DMS153 (cell line): ENCODE measurements at regions not wholly inside any gene's neighbourhood (a gene's known extent, or its start where the extent isn't known, plus 50 kb on each side); places are given as distances from the start of the nearest gene placed in this dataset.
"Not testable (repeated sequence)": the region's sequence is repeated elsewhere in the genome, so short reads cannot be mapped to it uniquely, and the experiment has no call there.

Experiments
- DNase-seq: peaks from one replicate; lab custom pipeline; 2025; lab: John Stamatoyannopoulos, UW

GRCh38 chr4:29708473-29708872, 1011.7 kb upstream of the PCDH7 start:
- DNase-seq: no peak

GRCh38 chr4:29710519-29710918, 1009.6 kb upstream of the PCDH7 start:
- DNase-seq: no peak

GRCh38 chr4:29711226-29711625, 1008.9 kb upstream of the PCDH7 start:
- no peak for DNase-seq

- no peak for DNase-seq
Measured at GRCh38 chr4:29717287-29718057, 1002.7 kb upstream of the PCDH7 start.

- DNase-seq: no peak
Measured at GRCh38 chr4:29718136-29718535, 1002.0 kb upstream of the PCDH7 start.

GRCh38 chr4:29722253-29722652, 997.9 kb upstream of the PCDH7 start:
- DNase-seq: no peak

GRCh38 chr4:29726938-29727337, 993.2 kb upstream of the PCDH7 start:
- no peak for DNase-seq

- no peak for DNase-seq
Measured at GRCh38 chr4:29734343-29735213, 985.6 kb upstream of the PCDH7 start.

- no peak for DNase-seq
Measured at GRCh38 chr4:29756966-29757365, 963.2 kb upstream of the PCDH7 start.

- DNase-seq: no peak
Measured at GRCh38 chr4:29762151-29762550, 958.0 kb upstream of the PCDH7 start.

GRCh38 chr4:29770627-29771026, 949.5 kb upstream of the PCDH7 start:
- no peak for DNase-seq

GRCh38 chr4:29788123-29788522, 932.0 kb upstream of the PCDH7 start:
- not testable (repeated sequence) for DNase-seq

GRCh38 chr4:29805245-29805644, 914.9 kb upstream of the PCDH7 start:
- no peak for DNase-seq

GRCh38 chr4:29805916-29806480, 914.2 kb upstream of the PCDH7 start:
- DNase-seq: peak; percentile 5

GRCh38 chr4:29817961-29818360, 902.2 kb upstream of the PCDH7 start:
- DNase-seq: no peak

GRCh38 chr4:29829067-29829466, 891.1 kb upstream of the PCDH7 start:
- DNase-seq: no peak

GRCh38 chr4:29852537-29852936, 867.6 kb upstream of the PCDH7 start:
- DNase-seq: peak; percentile 62

- DNase-seq: peak; percentile 27
Measured at GRCh38 chr4:29853833-29854232, 866.3 kb upstream of the PCDH7 start.

- no peak for DNase-seq
Measured at GRCh38 chr4:29861307-29861706, 858.9 kb upstream of the PCDH7 start.

GRCh38 chr4:29867412-29867811, 852.8 kb upstream of the PCDH7 start:
- DNase-seq: no peak

- DNase-seq: no peak
Measured at GRCh38 chr4:29900336-29900735, 819.8 kb upstream of the PCDH7 start.

GRCh38 chr4:29908276-29908675, 811.9 kb upstream of the PCDH7 start:
- DNase-seq: no peak

GRCh38 chr4:29927895-29928294, 792.3 kb upstream of the PCDH7 start:
- DNase-seq: no peak
